GM12878 (cell line): ENCODE measurements at regions not wholly inside any gene's neighbourhood (a gene's known extent, or its start where the extent isn't known, plus 50 kb on each side); places are given as distances from the start of the nearest gene placed in this dataset.

Experiments
- ATAC-seq: fragments of 200-7000 bp; cut with Tn5 transposase; 3 replicates; pipeline ENCODE4 v1.9.1; 2020; ENCODE audit warnings: mild to moderate bottlenecking, moderate library complexity
- BruUV-seq: library from RNA; stranded (reverse); fragments of 400-500 nt; replicated peaks from 2 replicates; lab custom pipeline; 2021; lab: Mats Ljungman, UMichigan
- CTCF ChIA-PET: fragments of 300-600 bp; sonication (Branson Sonifier 250); formaldehyde crosslinking; extraction: SDS; loops from one replicate; lab custom pipeline; 2021; ENCODE audit warnings: inconsistent platforms; lab: Yijun Ruan, JAX
- POLR2A ChIA-PET: fragments of 350-600 bp; formaldehyde crosslinking; extraction: SDS; loops from one replicate; lab custom pipeline; 2021; ENCODE audit warnings: inconsistent platforms; lab: Charles Lee
- RAD21 ChIA-PET: fragments of 300-600 bp; sonication (Branson Sonifier 250); formaldehyde crosslinking; loops from one replicate; lab custom pipeline; 2023; ENCODE audit warnings: antibody characterized with exemption; ENCODE audit not compliant: unreplicated experiment; lab: Charles Lee
- SMC1A ChIA-PET: fragments of 300-600 bp; sonication (Branson Sonifier 250); formaldehyde crosslinking; loops from one replicate; lab custom pipeline; 2023; ENCODE audit not compliant: unreplicated experiment, uncharacterized antibody; lab: Charles Lee
- DNase-seq: peaks from one replicate; pipeline ENCODE4 v3.0.0-alpha.2; 2011; ENCODE audit warnings: low read depth, low spot score
- FAIRE-seq: peaks from 3 replicates; lab custom pipeline; 2011; peaks lifted over from hg19 to GRCh38; lab: Jason Lieb, UNC
- H2AFZ ChIP-seq: 2 replicates; pipeline ENCODE4 v1.6.0; 2011; ENCODE audit warnings: low read depth, low read length, control low read depth; ENCODE audit not compliant: control insufficient read depth
- H3K27ac ChIP-seq: 2 replicates; pipeline ENCODE4 v1.5.1; 2011; ENCODE audit warnings: control low read depth; ENCODE audit not compliant: control insufficient read depth, insufficient read depth
- H3K27me3 ChIP-seq, 2 experiments: replicated peaks in 1 of 2; 2 replicates each; pipeline versions ENCODE4 v1.6.0 to v1.6.1; 2011; ENCODE audit warnings: low read length in 1 of 2; ENCODE audit not compliant: control insufficient read depth in 2 of 2, insufficient read depth in 2 of 2
- H3K36me3 ChIP-seq, 2 experiments: 2 replicates each; pipeline ENCODE4 v1.5.1; 2011; ENCODE audit warnings: low read length in 1 of 2; ENCODE audit not compliant: control insufficient read depth in 2 of 2, insufficient read depth in 2 of 2
- H3K4me1 ChIP-seq: 2 replicates; pipeline ENCODE4 v1.6.1; 2011; ENCODE audit warnings: mild to moderate bottlenecking, low read length, moderate library complexity, mixed read lengths; ENCODE audit not compliant: control insufficient read depth, insufficient read depth
- H3K4me2 ChIP-seq: 2 replicates; pipeline ENCODE4 v1.6.0; 2011; ENCODE audit warnings: control low read depth; ENCODE audit not compliant: control insufficient read depth, insufficient read depth
- H3K4me3 ChIP-seq: fragments of 200-600 bp; sonication (generic); 2 replicates; pipeline ENCODE4 v1.5.1; 2016
- H3K79me2 ChIP-seq: 2 replicates; pipeline ENCODE4 v1.6.0; 2011; ENCODE audit warnings: low read length; ENCODE audit not compliant: control insufficient read depth, insufficient read depth
- H3K9ac ChIP-seq: 2 replicates; pipeline ENCODE4 v1.8.0; 2011; ENCODE audit warnings: low read length, control low read depth, mixed read lengths; ENCODE audit not compliant: control insufficient read depth, insufficient read depth
- H3K9me3 ChIP-seq: replicated peaks from 3 replicates; pipeline ENCODE4 v1.5.1; 2011; ENCODE audit warnings: mild to moderate bottlenecking, low read length; ENCODE audit not compliant: control insufficient read depth, insufficient read depth
- H4K20me1 ChIP-seq: 2 replicates; pipeline ENCODE4 v1.6.0; 2011; ENCODE audit not compliant: control insufficient read depth, insufficient read depth
- BCL3 ChIP-seq: IDR thresholded peaks from 2 replicates; pipeline ENCODE4 v1.6.1; 2011; ENCODE audit warnings: borderline replicate concordance, low read depth, mild to moderate bottlenecking, moderate library complexity, low read length; ENCODE audit not compliant: insufficient read depth, poor library complexity, severe bottlenecking
- EGR1 ChIP-seq, 2 experiments: IDR thresholded peaks; 1 replicate in 1 of 2; 2 replicates in 1 of 2; pipeline ENCODE4 v1.6.1; 2011 to 2012; ENCODE audit warnings: low read depth in 2 of 2, low read length in 2 of 2, borderline replicate concordance in 1 of 2, mild to moderate bottlenecking in 1 of 2, moderate library complexity in 1 of 2
- EZH2 ChIP-seq: IDR thresholded peaks from 2 replicates; pipeline ENCODE4 v1.6.1; 2012; ENCODE audit warnings: low read depth, mild to moderate bottlenecking, control low read depth, inconsistent platforms, low read length, borderline replicate concordance; ENCODE audit not compliant: control insufficient read depth
- HCFC1 ChIP-seq: fragments of 150-350 bp; IDR thresholded peaks from 2 replicates; pipeline ENCODE4 v1.6.1; 2014; ENCODE audit warnings: low read length
- IKZF2 ChIP-seq, 2 experiments: fragments of 450-650 bp; IDR thresholded peaks; 2 replicates each; pipeline ENCODE4 v1.6.1; 2017; ENCODE audit warnings: mild to moderate bottlenecking in 2 of 2, moderate library complexity in 2 of 2
- JUNB ChIP-seq: IDR thresholded peaks from 2 replicates; pipeline ENCODE4 v1.6.1; 2016; ENCODE audit warnings: antibody characterized with exemption, mild to moderate bottlenecking
- MEF2B ChIP-seq: fragments of 450-650 bp; IDR thresholded peaks from 2 replicates; pipeline ENCODE4 v1.6.1; 2018; ENCODE audit warnings: mild to moderate bottlenecking, moderate library complexity; ENCODE audit not compliant: partially characterized antibody, poor library complexity, severe bottlenecking
- NFXL1 ChIP-seq: fragments of 450-650 bp; IDR thresholded peaks from 2 replicates; pipeline ENCODE4 v1.6.1; 2017; ENCODE audit warnings: antibody characterized with exemption, mild to moderate bottlenecking, borderline replicate concordance
- RUNX3 ChIP-seq: IDR thresholded peaks from 2 replicates; pipeline ENCODE4 v1.6.1; 2012; ENCODE audit warnings: low read length, inconsistent platforms
- ZBED1 ChIP-seq: IDR thresholded peaks from 2 replicates; pipeline ENCODE4 v1.6.1; 2016; ENCODE audit warnings: borderline replicate concordance
- WGBS: methylation state at CpG from one replicate; pipeline ENCODE4 v1.1.6; 2016; ENCODE audit warnings: low lambda C conversion rate; ENCODE audit not compliant: insufficient replicate concordance, insufficient coverage; ENCODE audit errors: missing lambda C conversion rate; 5-methylcytosine and 5-hydroxymethylcytosine counted together
- in situ Hi-C: fragments of 300-500 bp; cut with MboI; formaldehyde crosslinking; loops from 9 replicates; pipeline ENCODE4 v1.14.3; 2018; ENCODE audit warnings: mixed read lengths
- intact Hi-C: fragments of 100-400 bp; cut with micrococcal nuclease; formaldehyde crosslinking; loops from one replicate; pipeline ENCODE4 v1.14.2; 2022; ENCODE audit not compliant: unreplicated experiment

GRCh38 chr5:102139029-102139428 is 157.1 kb downstream of the SLCO4C1 start:
- Histone ChIP-seq H3K9ac (no peak overlapping the region), H3K27me3 (no peaks in the 10 kb centered on the region), H3K79me2 (no peaks in the 10 kb centered on the region), H3K9me3 (no peaks in the 10 kb centered on the region), H3K4me1 (no peaks in the 10 kb centered on the region), H3K27ac (no peak overlapping the region), H4K20me1 (no peaks in the 10 kb centered on the region), H3K4me2 (no peak overlapping the region), H3K36me3 (no peaks in the 10 kb centered on the region), H3K4me3 (no peak overlapping the region), H2AFZ (no peak overlapping the region)
- ChIA-PET POLR2A (no interaction called here), SMC1A (no interaction called here), RAD21 (no interaction called here), CTCF (no interaction called here)
- intact Hi-C loops (no loop called here), in situ Hi-C loops (no loop called here)
- no peak for TF ChIP-seq RUNX3
- no peak for TF ChIP-seq IKZF2 (IDR thresholded peaks at IDR 0.05)
- no peak for TF ChIP-seq NFXL1
- TF ChIP-seq BCL3 = no peak
- no peak for TF ChIP-seq JUNB
- no peak for TF ChIP-seq HCFC1
- no peak for TF ChIP-seq EZH2
- no peak for TF ChIP-seq MEF2B
- TF ChIP-seq ZBED1 = no peak
- TF ChIP-seq EGR1 (IDR thresholded peaks at IDR 0.05; ENCODE audit: borderline replicate concordance in 1 of 2, low read depth in 2 of 2, low read length in 2 of 2) = no peak
- WGBS = 2% methylated on average over 2 of the region's 2 CpGs
- no TSS peak for BruUV-seq
- FAIRE-seq (no peak), ATAC-seq (no peak), DNase-seq (no peak)
